Gastroesophageal sphincter (tissue), 3 donors: ENCODE measurements at regions not wholly inside any gene's neighbourhood (a gene's known extent, or its start where the extent isn't known, plus 50 kb on each side); places are given as distances from the start of the nearest gene placed in this dataset.

Experiments used
- CTCF ChIP-seq, 4 experiments: fragments of 200-600 bp in 2 of 4; fragments of 450-650 bp in 2 of 4; sonication (generic) in 1 of 4; IDR thresholded peaks; one replicate each; pipeline ENCODE4 v1.5.1; 2017 to 2019; ENCODE audit warnings: antibody characterized with exemption in 4 of 4, mild to moderate bottlenecking in 2 of 4, moderate library complexity in 2 of 4
- EP300 ChIP-seq: sonication (generic); formaldehyde crosslinking; IDR thresholded peaks from one replicate; pipeline ENCODE4 v1.6.1; 2017; ENCODE audit warnings: antibody characterized with exemption, mild to moderate bottlenecking
- POLR2A ChIP-seq, 2 donors: fragments of 450-650 bp; IDR thresholded peaks; one replicate each; pipeline ENCODE4 v1.6.1; 2017; ENCODE audit warnings: antibody characterized with exemption in 2 of 2, mild to moderate bottlenecking in 2 of 2, moderate library complexity in 1 of 2
- POLR2AphosphoS5 ChIP-seq: sonication (generic); formaldehyde crosslinking; IDR thresholded peaks from one replicate; pipeline ENCODE4 v1.6.1; 2017; ENCODE audit warnings: antibody characterized with exemption

- TF ChIP-seq POLR2A (IDR thresholded peaks at IDR 0.05) (no peak), EP300 (no peak), POLR2AphosphoS5 (no peak), CTCF (IDR thresholded peaks at IDR 0.05) (no peak)
Measured at GRCh38 chr20:54379893-54380584, 95.4 kb upstream of the DOK5 start.
